ENCODE measurements at regions not wholly inside any gene's neighbourhood (a gene's known extent, or its start where the extent isn't known, plus 50 kb on each side); places are given as distances from the start of the nearest gene placed in this dataset.

GRCh38 chr4:28744066-28744465, 1883.4 kb downstream of the STIM2 start:
- FAIRE-seq = no peak
- DNase-seq (ENCODE audit: insufficient read length) = no peak
- TF ChIP-seq TAF1 (IDR thresholded peaks at IDR 0.05; ENCODE audit: borderline replicate concordance, low read depth, low read length) (no peak), POLR2AphosphoS5 (IDR thresholded peaks at IDR 0.05; ENCODE audit: low read depth, low read length) (no peak), POLR2A (IDR thresholded peaks at IDR 0.05; ENCODE audit: low read depth, low read length) (no peak)

GRCh38 chr4:28754376-28754775, 1893.7 kb downstream of the STIM2 start:
- DNase-seq (ENCODE audit: insufficient read length) (no peak), FAIRE-seq (no peak)
- TF ChIP-seq POLR2AphosphoS5 (IDR thresholded peaks at IDR 0.05; ENCODE audit: low read depth, low read length) (no peak), TAF1 (IDR thresholded peaks at IDR 0.05; ENCODE audit: borderline replicate concordance, low read depth, low read length) (no peak), POLR2A (IDR thresholded peaks at IDR 0.05; ENCODE audit: low read depth, low read length) (no peak)

- FAIRE-seq (no peak), DNase-seq (ENCODE audit: insufficient read length) (no peak)
- TF ChIP-seq POLR2A (IDR thresholded peaks at IDR 0.05; ENCODE audit: low read depth, low read length) = no peak
- TF ChIP-seq POLR2AphosphoS5 (IDR thresholded peaks at IDR 0.05; ENCODE audit: low read depth, low read length) = no peak
- no peak for TF ChIP-seq TAF1 (IDR thresholded peaks at IDR 0.05; ENCODE audit: borderline replicate concordance, low read depth, low read length)
Measured at GRCh38 chr4:28755081-28755480, 1894.4 kb downstream of the STIM2 start.

- TF ChIP-seq POLR2A (IDR thresholded peaks at IDR 0.05; ENCODE audit: low read depth, low read length) (no peak), POLR2AphosphoS5 (IDR thresholded peaks at IDR 0.05; ENCODE audit: low read depth, low read length) (no peak), TAF1 (IDR thresholded peaks at IDR 0.05; ENCODE audit: borderline replicate concordance, low read depth, low read length) (no peak)
- no peak for DNase-seq (ENCODE audit: insufficient read length)
- FAIRE-seq = no peak
Measured at GRCh38 chr4:28759064-28759463, 1898.4 kb downstream of the STIM2 start.

GRCh38 chr4:28760003-28760402, 1899.4 kb downstream of the STIM2 start:
- TF ChIP-seq POLR2A (IDR thresholded peaks at IDR 0.05; ENCODE audit: low read depth, low read length) (no peak), POLR2AphosphoS5 (IDR thresholded peaks at IDR 0.05; ENCODE audit: low read depth, low read length) (no peak), TAF1 (IDR thresholded peaks at IDR 0.05; ENCODE audit: borderline replicate concordance, low read depth, low read length) (no peak)
- DNase-seq (ENCODE audit: insufficient read length) (no peak), FAIRE-seq (no peak)

GRCh38 chr4:28772066-28772465, 1911.4 kb downstream of the STIM2 start:
- FAIRE-seq = no peak
- no peak for TF ChIP-seq TAF1 (IDR thresholded peaks at IDR 0.05; ENCODE audit: borderline replicate concordance, low read depth, low read length)
- TF ChIP-seq POLR2A (IDR thresholded peaks at IDR 0.05; ENCODE audit: low read depth, low read length) = no peak
- no peak for DNase-seq (ENCODE audit: insufficient read length)

GRCh38 chr4:28772788-28773187, 1912.1 kb downstream of the STIM2 start:
- FAIRE-seq (no peak), DNase-seq (ENCODE audit: insufficient read length) (no peak)
- TF ChIP-seq TAF1 (IDR thresholded peaks at IDR 0.05; ENCODE audit: borderline replicate concordance, low read depth, low read length) = no peak
- TF ChIP-seq POLR2A (IDR thresholded peaks at IDR 0.05; ENCODE audit: low read depth, low read length) = no peak
- TF ChIP-seq POLR2AphosphoS5 (IDR thresholded peaks at IDR 0.05; ENCODE audit: low read depth, low read length) = no peak

GRCh38 chr4:28774344-28774743, 1913.7 kb downstream of the STIM2 start:
- no peak for TF ChIP-seq POLR2A (IDR thresholded peaks at IDR 0.05; ENCODE audit: low read depth, low read length)
- FAIRE-seq = no peak
- DNase-seq (ENCODE audit: insufficient read length) = no peak

GRCh38 chr4:28776004-28776403, 1915.4 kb downstream of the STIM2 start:
- no peak for TF ChIP-seq POLR2AphosphoS5 (IDR thresholded peaks at IDR 0.05; ENCODE audit: low read depth, low read length)
- no peak for TF ChIP-seq POLR2A (IDR thresholded peaks at IDR 0.05; ENCODE audit: low read depth, low read length)
- no peak for TF ChIP-seq TAF1 (IDR thresholded peaks at IDR 0.05; ENCODE audit: borderline replicate concordance, low read depth, low read length)
- no peak for FAIRE-seq
- DNase-seq (ENCODE audit: insufficient read length) = no peak

- no peak for TF ChIP-seq POLR2A (IDR thresholded peaks at IDR 0.05; ENCODE audit: low read depth, low read length)
- TF ChIP-seq POLR2AphosphoS5 (IDR thresholded peaks at IDR 0.05; ENCODE audit: low read depth, low read length) = no peak
- no peak for TF ChIP-seq TAF1 (IDR thresholded peaks at IDR 0.05; ENCODE audit: borderline replicate concordance, low read depth, low read length)
- no peak for DNase-seq (ENCODE audit: insufficient read length)
- FAIRE-seq = no peak
Measured at GRCh38 chr4:28784188-28784587, 1923.5 kb downstream of the STIM2 start.

- FAIRE-seq = no peak
- TF ChIP-seq POLR2A (IDR thresholded peaks at IDR 0.05; ENCODE audit: low read depth, low read length) (no peak), TAF1 (IDR thresholded peaks at IDR 0.05; ENCODE audit: borderline replicate concordance, low read depth, low read length) (no peak), POLR2AphosphoS5 (IDR thresholded peaks at IDR 0.05; ENCODE audit: low read depth, low read length) (no peak)
Measured at GRCh38 chr4:28787947-28788346, 1927.3 kb downstream of the STIM2 start.

GRCh38 chr4:28788929-28789490, 1928.4 kb downstream of the STIM2 start:
- no peak for DNase-seq (ENCODE audit: insufficient read length)
- no peak for FAIRE-seq

More at GRCh38 chr4:28787947-28788346, 1927.3 kb downstream of the STIM2 start:
- no peak for DNase-seq (ENCODE audit: insufficient read length)

More at GRCh38 chr4:28788929-28789490, 1928.4 kb downstream of the STIM2 start:
- TF ChIP-seq POLR2AphosphoS5 (IDR thresholded peaks at IDR 0.05; ENCODE audit: low read depth, low read length) (no peak), POLR2A (IDR thresholded peaks at IDR 0.05; ENCODE audit: low read depth, low read length) (no peak)
